HG03064 (cell line): ENCODE measurements at regions not wholly inside any gene's neighbourhood (a gene's known extent, or its start where the extent isn't known, plus 50 kb on each side); places are given as distances from the start of the nearest gene placed in this dataset.
"Not testable (repeated sequence)": the region's sequence is repeated elsewhere in the genome, so short reads cannot be mapped to it uniquely, and the experiment has no call there.

ENCODE experiments used
- ATAC-seq: cut with Tn5 transposase; IDR thresholded peaks from one replicate; pipeline ENCODE4 v1.9.1; 2021; ENCODE audit warnings: low read depth; ENCODE audit not compliant: unreplicated experiment

- no peak for ATAC-seq
These were observed 353.3 kb upstream of the ARID1B start for GRCh38 chr6:156423829-156424228.

- ATAC-seq = no peak
These were observed 354.1 kb upstream of the ARID1B start for GRCh38 chr6:156423075-156423474.

- ATAC-seq = no peak
These were observed 355.2 kb upstream of the ARID1B start for GRCh38 chr6:156421933-156422332.

GRCh38 chr6:156421301-156421700 is 355.9 kb upstream of the ARID1B start:
- not testable (repeated sequence) for ATAC-seq

- ATAC-seq = no peak
These were observed 356.8 kb upstream of the ARID1B start for GRCh38 chr6:156420172-156420993.

- no peak for ATAC-seq
These were observed 357.6 kb upstream of the ARID1B start for GRCh38 chr6:156419594-156419993.

GRCh38 chr6:156418253-156418652 is 358.9 kb upstream of the ARID1B start:
- ATAC-seq = no peak

- no peak for ATAC-seq
These were observed 360.8 kb upstream of the ARID1B start for GRCh38 chr6:156416391-156416790.

GRCh38 chr6:156413154-156413553 is 364.0 kb upstream of the ARID1B start:
- ATAC-seq = no peak

- no peak for ATAC-seq
These were observed 366.5 kb upstream of the ARID1B start for GRCh38 chr6:156410649-156411048.

GRCh38 chr6:156408655-156409054 is 368.5 kb upstream of the ARID1B start:
- no peak for ATAC-seq

GRCh38 chr6:156407334-156407733 is 369.8 kb upstream of the ARID1B start:
- no peak for ATAC-seq

- ATAC-seq = no peak
These were observed 370.5 kb upstream of the ARID1B start for GRCh38 chr6:156406688-156407087.

- ATAC-seq = no peak
These were observed 371.1 kb upstream of the ARID1B start for GRCh38 chr6:156406099-156406498.

- no peak for ATAC-seq
These were observed 374.6 kb upstream of the ARID1B start for GRCh38 chr6:156402628-156403027.

- ATAC-seq = no peak
These were observed 375.0 kb upstream of the ARID1B start for GRCh38 chr6:156402227-156402626.

- no peak for ATAC-seq
These were observed 376.7 kb upstream of the ARID1B start for GRCh38 chr6:156400487-156400886.

- no peak for ATAC-seq
These were observed 378.2 kb upstream of the ARID1B start for GRCh38 chr6:156398966-156399365.

GRCh38 chr6:156398371-156398770 is 378.8 kb upstream of the ARID1B start:
- no peak for ATAC-seq

GRCh38 chr6:156396791-156397418 is 380.3 kb upstream of the ARID1B start:
- ATAC-seq = no peak

- ATAC-seq = peak; percentile 58
These were observed 381.0 kb upstream of the ARID1B start for GRCh38 chr6:156396068-156396771.
